ENCODE measurements at regions not wholly inside any gene's neighbourhood (a gene's known extent, or its start where the extent isn't known, plus 50 kb on each side); places are given as distances from the start of the nearest gene placed in this dataset.
A peak's percentile ranks its signal among the peaks of the same experiment; 100 is the strongest.
"Not testable (repeated sequence)": the region's sequence is repeated elsewhere in the genome, so short reads cannot be mapped to it uniquely, and the experiment has no call there.

DNA sequence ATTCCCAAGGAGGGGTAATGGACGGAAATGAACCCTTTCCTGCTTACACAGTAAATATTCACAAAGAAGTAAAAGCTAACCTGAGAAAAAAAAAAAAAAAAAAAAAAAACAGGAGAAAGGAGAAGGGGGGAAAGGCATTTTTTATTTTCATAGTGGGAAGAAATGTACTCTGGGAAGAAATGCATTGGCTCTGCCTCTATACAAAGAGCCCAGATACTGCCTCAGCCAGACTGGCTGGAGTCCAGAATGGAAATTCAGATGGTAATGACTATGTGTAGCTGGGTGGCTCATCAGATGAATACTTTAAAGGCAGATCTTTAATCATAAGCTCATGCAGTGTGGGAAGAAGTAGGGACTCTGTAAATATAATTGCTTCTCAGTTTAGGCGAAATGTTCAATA is 124.9 kb upstream of the ZNF608 start:
- DNase-seq (ENCODE audit: low spot score) = no peak

DNA sequence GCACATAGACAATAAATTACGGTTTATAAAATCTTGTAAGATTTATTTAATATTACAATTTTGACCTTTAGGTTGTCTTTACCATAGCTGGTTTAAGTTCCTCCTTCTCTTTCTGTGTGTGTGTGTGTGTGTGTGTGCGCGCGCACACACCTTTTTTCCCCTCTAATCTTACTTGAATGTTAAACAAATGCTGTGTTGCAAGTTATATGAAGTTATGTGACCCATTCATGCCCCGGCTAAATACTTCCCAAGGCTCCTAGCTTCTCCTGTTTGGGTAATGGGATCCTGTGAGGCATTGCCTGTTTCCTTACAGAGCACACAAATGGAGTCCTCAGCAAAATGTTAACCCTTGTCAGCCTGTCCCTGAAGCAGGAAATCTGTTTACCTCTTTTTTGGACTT is 125.6 kb upstream of the ZNF608 start:
- no peak for DNase-seq (ENCODE audit: low spot score)

DNA sequence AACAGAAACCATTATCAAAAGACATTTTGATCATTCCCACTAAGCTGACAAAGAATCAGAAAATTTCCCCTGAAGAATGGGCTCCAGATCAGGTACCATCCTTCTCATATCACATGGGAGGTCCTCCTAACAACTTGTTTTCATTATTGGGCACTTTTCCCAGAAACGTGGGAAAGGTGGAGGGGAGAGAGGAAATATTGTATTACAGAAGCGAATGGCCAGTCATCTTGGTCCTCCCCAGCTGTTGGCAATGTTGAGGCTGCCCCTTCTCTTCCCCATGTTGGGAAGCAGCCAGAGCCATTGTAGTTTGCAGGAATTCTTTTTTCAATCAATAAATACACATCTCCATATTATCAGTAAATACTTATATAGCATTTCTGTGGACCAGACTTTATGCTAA is 126.2 kb upstream of the ZNF608 start:
- peak; percentile 46 for DNase-seq (ENCODE audit: low spot score)

DNA sequence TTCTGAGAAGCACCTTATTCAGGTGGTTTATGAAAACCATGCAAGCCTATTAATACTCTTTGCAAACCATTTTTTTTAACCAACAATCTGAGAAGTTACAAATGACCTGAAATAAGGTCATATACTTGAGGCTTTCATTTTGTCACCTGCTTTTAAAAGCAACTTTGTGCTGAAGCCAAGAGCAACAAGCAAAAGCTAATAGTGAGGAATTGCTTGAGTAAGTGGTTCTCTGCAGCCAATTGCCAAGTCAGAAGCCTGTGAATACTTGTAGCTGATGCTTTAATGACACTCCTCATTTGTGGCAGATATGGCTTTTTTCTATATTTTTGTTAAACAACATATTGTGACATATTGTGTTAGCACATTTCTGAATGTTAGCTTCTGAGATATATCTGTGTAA is 126.7 kb upstream of the ZNF608 start:
- no peak for DNase-seq (ENCODE audit: low spot score)

DNA sequence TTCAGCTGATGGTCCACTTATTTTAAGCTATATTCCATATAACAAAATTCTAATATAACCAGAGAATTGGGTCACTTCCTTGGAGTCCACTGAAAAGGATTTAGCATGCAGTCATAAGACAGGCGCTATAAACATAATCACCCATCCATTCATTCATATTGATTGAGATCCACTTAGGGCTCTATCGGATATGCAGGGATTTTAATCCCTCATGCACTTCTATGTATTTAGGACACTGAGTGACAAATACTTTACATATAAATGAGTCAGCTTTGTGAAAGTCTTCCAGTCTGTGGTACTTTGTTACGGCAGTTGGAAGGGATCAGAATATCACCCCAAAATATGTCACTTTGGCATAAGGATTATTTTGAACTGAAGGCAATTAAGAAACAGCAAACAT is 127.3 kb upstream of the ZNF608 start:
- no peak for DNase-seq (ENCODE audit: low spot score)

DNA sequence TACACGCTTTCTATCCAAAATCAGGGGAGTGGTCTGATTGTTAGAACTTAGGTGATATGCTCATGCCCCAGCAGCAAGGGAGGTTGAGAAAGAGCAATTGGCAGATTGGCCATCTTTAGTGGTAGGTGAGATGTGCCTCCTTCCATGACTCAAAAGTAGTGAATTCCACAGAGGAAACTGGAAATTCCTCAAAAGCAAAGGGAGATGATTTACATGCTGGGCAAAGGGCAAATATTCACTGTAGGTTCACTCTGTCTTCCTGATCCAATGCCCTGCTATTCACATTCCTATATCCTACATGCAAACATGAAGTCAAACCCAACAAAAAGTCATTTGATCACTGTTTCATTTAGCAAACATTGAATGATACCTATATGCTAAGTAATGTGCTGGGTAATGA is 130.1 kb upstream of the ZNF608 start:
- no peak for DNase-seq (ENCODE audit: low spot score)

DNA sequence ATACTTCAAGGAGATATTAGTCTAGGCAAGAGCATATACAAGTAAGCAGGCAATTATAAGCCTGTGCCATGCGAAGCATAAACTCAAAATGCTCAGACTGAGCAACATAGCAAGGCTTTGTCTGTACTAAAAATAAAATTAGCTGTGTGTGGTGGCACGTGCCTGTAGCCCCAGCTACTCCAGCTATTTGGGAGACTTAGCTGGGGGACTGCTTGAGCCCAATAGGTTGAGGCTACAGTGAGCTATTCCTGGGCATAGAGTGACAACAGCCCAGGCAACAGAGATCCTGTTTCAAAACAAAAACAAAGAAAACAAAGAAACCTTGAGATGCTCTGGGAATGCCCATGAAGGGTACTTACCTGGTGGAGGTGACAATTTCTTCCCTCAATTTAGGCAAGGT is 130.5 kb upstream of the ZNF608 start:
- no peak for DNase-seq (ENCODE audit: low spot score)

DNA sequence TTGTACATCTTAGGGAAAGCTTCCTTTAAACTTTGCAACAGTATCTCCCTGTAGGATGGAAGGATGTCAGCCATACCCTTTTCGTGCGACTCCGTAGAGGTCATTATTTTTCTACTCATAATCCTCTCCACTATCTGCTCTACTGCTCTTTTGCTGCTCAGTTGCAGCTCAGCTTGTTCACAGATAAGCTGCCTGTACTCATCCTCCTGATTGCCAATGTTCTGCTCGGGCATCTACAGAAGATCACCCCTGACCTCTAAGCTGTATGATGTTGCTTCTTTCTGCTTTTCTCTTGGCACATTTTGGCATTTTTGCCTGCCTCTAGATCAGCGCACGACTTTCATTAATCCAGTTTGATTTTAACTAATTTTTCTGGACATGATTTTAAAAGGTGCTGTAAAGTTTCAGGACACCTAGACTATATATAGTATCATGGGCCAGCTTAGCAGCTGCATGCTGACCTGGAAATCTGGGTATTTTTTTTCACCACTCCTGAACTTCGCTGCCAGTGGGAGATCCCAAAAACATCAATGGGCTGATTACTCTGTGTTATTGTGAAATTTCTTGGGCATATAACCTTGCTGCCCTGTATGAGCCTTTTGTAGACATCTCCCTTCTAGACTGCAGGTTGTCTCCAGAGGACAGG is 131.2 kb upstream of the ZNF608 start:
- no peak for DNase-seq (ENCODE audit: low spot score)

DNA sequence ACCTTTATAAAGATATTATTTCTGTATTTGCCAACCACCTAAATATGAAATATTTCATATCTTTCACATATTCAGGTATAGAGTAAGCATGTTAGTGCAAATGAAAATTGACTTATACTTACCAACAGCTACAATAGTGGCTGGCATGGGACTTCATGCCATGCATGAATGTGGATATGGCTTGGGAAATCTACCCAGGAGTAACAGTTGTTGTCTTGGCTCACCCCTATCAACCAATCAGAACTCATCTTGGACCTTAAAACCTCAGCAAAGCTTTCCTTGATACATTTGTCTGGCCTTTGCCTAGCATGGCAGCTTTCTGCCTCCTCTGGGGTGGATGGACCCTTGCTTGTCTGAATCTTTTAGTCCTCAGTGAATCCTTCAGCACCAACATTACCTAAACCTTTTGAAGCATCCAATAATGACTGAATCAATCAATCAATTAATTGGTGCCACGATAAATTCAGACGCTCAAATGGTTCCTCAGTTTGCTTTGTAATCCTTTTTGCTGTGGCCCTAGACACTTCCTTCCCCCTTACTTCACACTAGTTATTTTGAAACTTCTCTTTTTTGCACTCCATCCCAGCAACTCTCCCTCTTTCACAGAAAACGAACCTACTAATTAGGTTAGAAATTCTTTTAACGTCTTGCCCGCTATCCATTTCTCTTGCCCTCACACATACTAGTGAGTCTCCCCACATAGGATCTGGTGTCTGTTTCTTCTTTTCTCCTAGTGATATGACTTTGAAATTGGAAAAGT is 132.3 kb upstream of the ZNF608 start:
- DNase-seq (ENCODE audit: low spot score) = no peak

DNA sequence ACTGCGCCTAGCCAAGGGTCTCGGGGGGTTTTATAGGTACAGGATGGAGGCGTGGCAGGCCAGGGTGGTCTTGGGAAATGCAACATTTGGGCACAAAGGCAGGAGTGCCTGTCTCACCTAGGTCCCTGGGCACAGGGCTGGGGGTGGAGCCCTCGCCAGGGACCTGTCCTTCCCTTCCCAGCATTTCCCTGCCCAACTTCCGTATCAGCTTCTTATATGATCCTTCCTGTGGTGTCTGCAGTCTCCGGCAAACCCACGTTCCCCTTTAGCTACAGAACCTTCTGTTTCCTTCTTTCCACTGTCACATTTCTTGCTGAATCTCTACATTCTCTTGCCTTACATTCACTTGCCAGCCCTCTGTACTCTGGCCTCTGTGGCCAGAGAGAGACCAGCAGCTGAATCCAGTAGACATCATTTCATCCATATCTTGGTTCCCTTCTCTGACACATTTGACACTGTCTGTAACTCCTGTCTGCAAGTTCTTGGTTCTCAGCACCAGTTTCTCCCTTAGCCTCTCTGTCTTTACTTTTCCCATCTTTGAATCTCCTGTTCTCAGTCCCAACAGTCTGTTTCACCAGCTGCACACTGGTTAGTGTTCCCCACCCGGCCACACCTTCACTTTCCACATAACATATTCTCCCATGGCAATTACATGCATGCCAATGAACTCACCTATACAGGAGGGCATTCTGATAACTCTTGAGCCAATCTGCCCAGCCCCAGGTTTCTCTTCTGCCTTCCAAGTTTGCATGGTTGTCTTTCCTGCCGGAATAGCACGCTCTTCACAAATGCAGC is 134.7 kb upstream of the ZNF608 start:
- no peak for DNase-seq (ENCODE audit: low spot score)

DNA sequence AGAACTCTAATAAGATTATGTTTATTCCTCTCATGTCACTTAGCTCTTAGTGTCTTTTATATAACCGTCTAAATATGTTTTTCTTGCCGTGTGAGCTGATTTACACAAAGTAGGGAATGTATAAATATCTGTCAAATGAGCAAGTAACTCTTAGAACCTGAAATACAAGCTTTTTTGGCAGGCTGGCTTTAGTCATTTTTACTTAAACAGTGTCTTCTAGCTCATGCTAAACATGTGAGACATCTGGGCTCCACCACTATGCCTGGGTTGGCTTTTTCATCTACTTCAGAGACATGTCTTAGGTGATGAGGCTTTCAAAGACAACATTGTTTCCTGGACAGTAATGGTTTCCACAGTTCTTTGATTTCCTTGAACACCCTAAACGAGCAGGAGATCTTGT is 137.2 kb upstream of the ZNF608 start:
- DNase-seq (ENCODE audit: low spot score) = no peak

DNA sequence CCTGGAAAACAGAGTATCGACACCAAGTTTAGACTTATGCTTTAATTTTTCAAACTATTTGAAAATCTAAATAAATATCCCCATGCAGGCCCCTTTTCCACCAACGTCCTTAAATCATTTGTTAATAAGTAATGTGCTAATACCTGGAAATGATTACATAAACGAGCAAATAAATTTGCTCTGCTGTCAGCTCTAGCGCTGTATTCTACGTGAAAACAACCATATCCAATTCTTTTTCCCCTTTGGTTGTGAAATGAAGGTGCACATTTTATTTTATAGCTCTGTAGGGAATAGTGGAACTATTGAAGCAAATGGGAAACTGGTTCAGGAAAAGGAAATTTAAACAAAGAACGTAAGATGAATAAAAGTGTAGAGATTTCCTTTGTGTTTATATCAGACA is 137.7 kb upstream of the ZNF608 start:
- no peak for DNase-seq (ENCODE audit: low spot score)

DNA sequence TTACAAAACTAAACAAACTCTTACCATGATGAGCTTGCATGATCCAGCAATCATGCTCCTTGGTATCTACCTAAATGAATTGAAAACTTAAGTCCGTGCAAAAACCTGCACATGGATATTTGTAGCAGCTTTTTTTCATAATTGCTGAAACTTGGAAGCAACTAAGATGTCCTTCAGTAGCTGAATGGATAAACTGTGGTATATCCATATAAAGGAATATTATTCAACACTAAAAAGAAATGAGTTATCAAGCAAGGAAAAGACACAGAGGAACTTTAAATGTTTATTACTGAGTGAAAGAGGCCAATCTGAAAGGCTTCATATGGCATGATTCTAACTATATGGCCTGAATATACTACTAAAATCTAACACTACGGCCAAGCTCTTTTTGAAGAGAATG is 139.1 kb upstream of the ZNF608 start:
- no peak for DNase-seq (ENCODE audit: low spot score)

DNA sequence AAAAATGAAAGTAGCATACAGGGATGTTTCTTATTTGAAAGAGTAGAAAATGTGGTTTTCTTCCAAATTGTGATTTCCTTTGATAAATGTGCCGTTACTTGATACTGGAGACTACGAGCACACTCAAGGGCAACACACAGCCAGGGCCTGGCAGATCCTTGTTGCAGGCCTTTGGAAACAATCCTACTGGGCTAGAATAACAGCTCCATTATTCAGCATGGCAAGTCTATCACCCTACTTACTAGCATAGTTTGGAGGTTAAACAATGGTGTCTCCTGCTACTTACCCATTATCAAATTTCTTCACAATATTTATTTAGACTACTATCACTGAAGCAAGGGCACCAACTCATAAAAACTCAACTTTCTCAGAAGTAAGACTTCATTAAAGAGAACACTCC is 140.8 kb upstream of the ZNF608 start:
- no peak for DNase-seq (ENCODE audit: low spot score)

DNA sequence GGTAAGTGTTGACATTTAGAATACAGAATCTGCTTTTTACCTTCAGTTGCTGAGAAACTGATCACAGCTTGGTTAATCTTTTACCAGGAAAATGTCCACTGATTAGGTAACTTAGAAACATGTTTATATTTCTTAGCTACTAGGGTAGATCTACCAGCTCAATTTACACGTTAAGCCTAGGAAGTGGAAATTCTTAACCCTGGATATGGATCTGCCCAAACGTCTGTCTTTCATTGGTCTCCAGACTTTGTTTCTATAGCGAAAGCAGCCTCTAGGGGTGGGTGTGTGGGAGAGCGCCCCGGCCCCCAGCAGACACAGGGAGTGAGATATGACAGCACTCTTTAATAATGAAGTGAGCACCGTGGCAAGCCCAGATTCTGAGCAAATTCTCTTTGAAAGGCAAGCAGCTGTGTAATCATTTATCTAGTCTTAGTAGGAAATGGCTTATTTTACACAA is 141.6 kb upstream of the ZNF608 start:
- DNase-seq (ENCODE audit: low spot score) = no peak

DNA sequence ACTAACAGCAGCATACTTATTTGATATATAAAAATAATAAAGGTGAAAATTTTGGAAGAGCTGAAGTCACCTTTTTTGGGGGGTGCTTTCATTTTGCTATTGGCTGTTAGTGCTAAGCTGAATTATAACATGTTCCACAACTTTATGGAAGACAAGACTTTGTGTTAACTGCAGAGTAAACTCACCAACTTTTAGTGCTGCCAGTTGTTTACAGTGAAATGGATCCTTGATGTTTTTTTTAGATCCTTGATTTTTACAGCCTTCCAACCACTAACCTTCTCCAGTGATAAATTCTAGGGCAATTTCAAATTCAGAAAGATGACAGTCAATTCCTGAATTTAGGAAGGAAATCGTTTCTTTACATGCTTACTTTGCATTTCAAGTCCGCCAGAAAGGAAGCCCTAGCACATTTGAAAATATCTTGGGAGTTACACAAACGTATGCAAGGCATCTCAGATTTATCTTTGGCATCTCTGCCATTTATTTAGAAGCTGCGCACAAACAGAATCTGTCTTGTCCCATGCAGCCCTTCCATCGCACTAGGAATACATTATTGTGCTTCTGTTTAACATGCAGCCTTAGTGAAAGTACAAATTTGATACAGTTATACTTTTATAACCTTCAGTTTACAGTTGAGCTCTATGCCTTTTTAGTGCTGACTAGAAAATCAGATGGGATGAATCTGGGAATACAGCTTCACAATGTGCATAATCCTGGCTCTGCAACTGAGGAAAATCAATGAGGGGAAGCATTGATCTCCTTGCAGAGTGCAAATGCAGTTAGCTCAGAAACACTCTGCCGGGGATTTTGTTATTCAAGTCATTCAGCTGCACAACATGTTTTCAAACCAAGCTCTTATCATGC is 142.4 kb upstream of the ZNF608 start:
- no peak for DNase-seq (ENCODE audit: low spot score)

DNA sequence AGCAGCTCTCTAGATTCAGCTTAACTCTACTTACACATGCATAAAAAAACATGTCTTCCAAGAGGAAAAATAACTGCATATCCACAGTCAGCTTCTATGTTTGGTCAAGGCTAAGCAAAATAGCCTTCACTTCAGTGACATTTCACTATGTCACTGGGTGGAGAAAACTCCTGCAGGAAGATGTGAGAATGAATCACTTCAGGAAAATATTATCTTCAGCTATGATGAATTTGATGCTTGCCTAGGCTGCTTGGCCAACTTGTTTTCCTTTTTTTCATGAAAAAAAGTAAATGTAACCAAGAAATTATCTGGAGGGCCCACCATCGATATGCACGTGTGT is 143.0 kb upstream of the ZNF608 start:
- DNase-seq (ENCODE audit: low spot score) = no peak

DNA sequence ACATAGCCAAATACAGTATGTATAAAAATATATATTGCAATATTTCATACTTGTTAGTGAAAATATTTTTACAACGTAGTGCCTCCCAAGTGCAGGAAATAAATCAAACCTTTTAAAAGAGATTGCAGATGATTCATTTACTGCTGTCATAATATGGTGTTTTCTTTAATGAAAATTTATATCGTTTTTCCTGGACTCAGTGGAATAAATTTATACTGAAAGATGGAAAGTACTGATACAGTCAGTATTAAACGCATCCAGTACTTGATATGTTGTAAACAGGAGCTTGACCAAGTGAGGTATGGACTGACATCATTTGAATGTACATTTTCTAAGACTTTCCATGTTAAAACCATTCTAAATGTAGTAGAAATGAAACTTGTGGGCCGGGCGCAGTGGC is 143.4 kb upstream of the ZNF608 start:
- no peak for DNase-seq (ENCODE audit: low spot score)

DNA sequence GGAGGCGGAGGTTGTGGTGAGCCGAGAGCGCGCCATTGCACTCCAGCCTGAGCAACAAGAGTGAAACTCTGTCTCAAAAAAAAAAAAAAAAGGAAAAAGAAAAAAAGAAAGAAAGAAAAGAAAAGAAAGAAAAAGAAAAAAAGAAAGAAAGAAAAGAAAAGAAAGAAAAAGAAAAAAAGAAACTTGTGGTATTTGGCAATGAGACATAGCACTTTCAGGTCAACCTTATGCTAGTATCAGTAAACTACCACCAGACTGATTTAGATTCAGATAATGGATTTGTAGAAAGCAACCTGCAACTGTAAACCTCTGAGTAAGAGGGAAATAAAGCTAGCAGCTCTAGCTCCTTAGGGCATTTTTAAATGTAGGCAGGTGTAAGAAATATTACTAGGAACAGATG is 144.0 kb upstream of the ZNF608 start:
- not testable (repeated sequence) for DNase-seq (ENCODE audit: low spot score)

DNA sequence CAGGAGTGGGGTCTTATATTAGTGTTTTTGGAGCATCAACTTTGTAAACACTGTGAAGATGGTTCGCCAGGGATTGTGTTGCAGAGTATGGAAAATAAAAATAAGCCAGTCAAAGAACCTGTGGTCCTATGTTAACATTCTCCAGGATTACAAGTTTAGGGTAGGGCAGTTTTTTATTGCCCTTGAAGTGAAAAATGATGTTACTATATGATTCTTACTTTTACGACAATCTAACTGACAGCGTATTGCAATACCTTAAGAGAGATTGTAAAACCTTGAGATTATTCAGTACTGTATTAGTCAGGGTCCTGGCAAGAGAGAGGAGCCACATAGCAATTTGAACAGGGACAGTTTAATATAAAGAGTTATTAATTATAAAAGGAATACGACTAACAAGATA is 144.7 kb upstream of the ZNF608 start:
- no peak for DNase-seq (ENCODE audit: low spot score)

DNA sequence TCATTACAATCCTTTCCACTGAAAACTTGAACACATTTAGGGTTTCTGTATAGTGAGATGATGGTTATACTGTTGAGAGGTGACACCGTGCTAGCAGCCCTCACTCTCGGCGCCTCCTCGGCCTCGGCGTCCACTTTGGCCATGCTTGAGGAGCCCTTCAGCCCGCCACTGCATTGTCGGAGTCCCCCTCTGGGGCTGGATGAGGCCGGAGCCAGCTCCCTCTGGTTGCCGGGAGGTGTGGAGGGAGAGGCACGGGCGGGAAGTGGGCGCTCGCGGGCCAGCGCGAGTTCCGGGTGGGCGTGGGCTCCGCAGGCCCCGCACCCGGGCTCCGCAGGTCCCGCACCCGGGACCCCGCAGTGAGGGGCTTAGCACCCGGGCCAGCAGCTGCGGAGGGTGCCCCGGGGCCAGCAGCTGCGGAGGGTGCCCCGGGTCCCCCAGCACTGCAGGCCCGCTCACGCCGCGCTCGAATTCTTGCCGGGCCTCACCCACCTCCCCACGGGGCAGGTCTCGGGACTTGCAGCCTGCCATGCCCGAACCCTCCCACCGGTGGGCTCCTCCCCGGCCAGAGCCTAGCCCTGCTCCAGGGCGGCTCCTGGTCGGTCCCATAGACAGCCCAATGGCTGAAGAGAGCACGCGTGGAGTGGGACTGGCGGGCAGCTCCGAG is 145.9 kb upstream of the ZNF608 start:
- DNase-seq (ENCODE audit: low spot score) = no peak

DNA sequence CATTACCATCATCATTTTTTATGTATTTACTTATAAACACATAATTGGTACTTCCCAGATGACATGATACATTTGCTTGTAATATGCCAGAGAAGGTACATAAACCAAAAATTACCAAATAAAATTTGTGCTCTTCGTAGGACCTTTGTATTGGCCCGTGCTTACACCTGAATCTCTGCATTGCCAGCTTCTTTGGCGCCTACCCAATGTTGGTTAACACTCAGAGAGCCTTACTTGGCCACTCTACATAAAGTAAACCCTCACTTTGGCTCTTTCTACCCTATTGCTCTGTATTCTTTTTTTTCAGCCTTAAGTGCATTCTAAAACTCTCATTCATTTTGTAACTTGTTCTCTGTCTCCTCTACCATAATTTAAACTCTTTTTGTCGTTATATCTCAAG is 148.1 kb upstream of the ZNF608 start:
- no peak for DNase-seq (ENCODE audit: low spot score)

Data from H4 (cell line).